Thyroid gland (tissue), 4 donors: ENCODE measurements at regions not wholly inside any gene's neighbourhood (a gene's known extent, or its start where the extent isn't known, plus 50 kb on each side); places are given as distances from the start of the nearest gene placed in this dataset.
"Not testable (repeated sequence)": the region's sequence is repeated elsewhere in the genome, so short reads cannot be mapped to it uniquely, and the experiment has no call there.

ENCODE experiments used
- DNase-seq, 2 donors: peaks; one replicate each; pipeline ENCODE4 v3.0.0-alpha.2; 2019
- H3K27ac ChIP-seq, 3 donors: fragments of 200-600 bp; sonication (generic); 1 replicate in 2 of 3; 2 replicates in 1 of 3; pipeline ENCODE4 v1.5.1; 2016 to 2019; ENCODE audit warnings: mild to moderate bottlenecking in 1 of 3, moderate library complexity in 1 of 3
- H3K27me3 ChIP-seq: fragments of 200-600 bp; sonication (generic); one replicate; pipeline ENCODE4 v1.5.1; 2019
- H3K36me3 ChIP-seq, 2 donors: fragments of 200-600 bp; sonication (generic); one replicate each; pipeline ENCODE4 v1.5.1; 2016 to 2019
- H3K4me1 ChIP-seq, 2 donors: fragments of 200-600 bp; sonication (generic); one replicate each; pipeline ENCODE4 v1.5.1; 2017 to 2019
- H3K4me3 ChIP-seq, 3 donors: fragments of 200-600 bp; sonication (generic); replicated peaks in 1 of 3; 1 replicate in 2 of 3; 2 replicates in 1 of 3; pipeline ENCODE4 v1.5.1; 2016; ENCODE audit warnings: mild to moderate bottlenecking in 1 of 3
- H3K9me3 ChIP-seq: fragments of 200-600 bp; sonication (generic); one replicate; pipeline ENCODE4 v1.5.1; 2017
- CTCF ChIP-seq, 6 experiments: fragments of 200-600 bp in 3 of 6; fragments of 450-650 bp in 3 of 6; sonication (generic) in 3 of 6; IDR thresholded peaks; one replicate each; pipeline ENCODE4 v1.5.1; 2016 to 2019; ENCODE audit warnings: antibody characterized with exemption in 6 of 6, mild to moderate bottlenecking in 2 of 6, inconsistent platforms in 1 of 6, moderate library complexity in 1 of 6
- POLR2A ChIP-seq, 2 donors: fragments of 450-650 bp; IDR thresholded peaks; one replicate each; pipeline ENCODE4 v1.6.1; 2017; ENCODE audit warnings: antibody characterized with exemption in 2 of 2, mild to moderate bottlenecking in 2 of 2, moderate library complexity in 1 of 2
- WGBS, 2 donors: methylation state at CpG; one replicate each; pipeline ENCODE4 v1.1.5; 2017; 5-methylcytosine and 5-hydroxymethylcytosine counted together
- intact Hi-C: fragments of 100-400 bp; cut with DNase I; formaldehyde crosslinking; loops from one replicate; pipeline ENCODE4 v1.15.1; 2023

GRCh38 chr3:82114589-82114988, 353.1 kb upstream of the GBE1 start:
- Histone ChIP-seq H3K36me3 (no peaks in the 10 kb centered on the region), H3K9me3 (no peaks in the 10 kb centered on the region), H3K4me3 (no peak overlapping the region), H3K4me1 (no peaks in the 10 kb centered on the region), H3K27ac (no peak overlapping the region), H3K27me3 (no peaks in the 10 kb centered on the region)
- intact Hi-C loops, result no loop called here
- no peak for TF ChIP-seq CTCF (IDR thresholded peaks at IDR 0.05)
- TF ChIP-seq POLR2A (IDR thresholded peaks at IDR 0.05), result no peak
- WGBS, 2 donors, result 69 to 76% methylated on average over 6 of the region's 6 CpGs
- DNase-seq, result no peak

GRCh38 chr3:82110721-82111120, 349.3 kb upstream of the GBE1 start:
- H3K27ac ChIP-seq, H3K9me3 ChIP-seq, DNase-seq, H3K27me3 ChIP-seq, H3K4me3 ChIP-seq, H3K36me3 ChIP-seq, intact Hi-C loops, H3K4me1 ChIP-seq: not testable (repeated sequence)
- 86 to 93% methylated on average over 14 of the region's 14 CpGs for WGBS, 2 donors

GRCh38 chr3:82103241-82103640, 341.8 kb upstream of the GBE1 start:
- TF ChIP-seq CTCF (IDR thresholded peaks at IDR 0.05), result no peak
- TF ChIP-seq POLR2A (IDR thresholded peaks at IDR 0.05), result no peak
- Histone ChIP-seq H3K27ac (no peak overlapping the region), H3K4me1 (no peaks in the 10 kb centered on the region), H3K36me3 (no peaks in the 10 kb centered on the region), H3K4me3 (no peak overlapping the region), H3K27me3 (no peaks in the 10 kb centered on the region), H3K9me3 (no peaks in the 10 kb centered on the region)
- DNase-seq, result no peak
- intact Hi-C loops, result no loop called here
- WGBS, 2 donors, result 85 to 93% methylated on average over 1 of the region's 1 CpG

- 46 to 47% methylated on average over 3 of the region's 3 CpGs for WGBS, 2 donors
- H3K27ac ChIP-seq, result no peak overlapping the region
- intact Hi-C loops, result no loop called here
- TF ChIP-seq CTCF (IDR thresholded peaks at IDR 0.05) (no peak), POLR2A (IDR thresholded peaks at IDR 0.05) (no peak)
- no peak overlapping the region for H3K4me3 ChIP-seq
- no peaks in the 10 kb centered on the region for H3K27me3 ChIP-seq
- H3K4me1 ChIP-seq, result no peaks in the 10 kb centered on the region
- DNase-seq, result no peak
- no peaks in the 10 kb centered on the region for H3K36me3 ChIP-seq
- H3K9me3 ChIP-seq, result no peaks in the 10 kb centered on the region
Observed at GRCh38 chr3:82100378-82100777, 338.9 kb upstream of the GBE1 start.

- no peak for TF ChIP-seq CTCF (IDR thresholded peaks at IDR 0.05)
- 88 to 90% methylated on average over 3 of the region's 3 CpGs for WGBS, 2 donors
- H3K27me3 ChIP-seq, result no peaks in the 10 kb centered on the region
- no peaks in the 10 kb centered on the region for H3K36me3 ChIP-seq
- no peaks in the 10 kb centered on the region for H3K4me1 ChIP-seq
- no peak overlapping the region for H3K4me3 ChIP-seq
- DNase-seq, result no peak
- no peaks in the 10 kb centered on the region for H3K9me3 ChIP-seq
- intact Hi-C loops, result no loop called here
- H3K27ac ChIP-seq, result no peak overlapping the region
Observed at GRCh38 chr3:82093641-82094040, 332.2 kb upstream of the GBE1 start.

GRCh38 chr3:82088749-82089148, 327.3 kb upstream of the GBE1 start:
- no peaks in the 10 kb centered on the region for H3K9me3 ChIP-seq
- no peak for DNase-seq
- H3K27ac ChIP-seq, result no peak overlapping the region
- H3K4me1 ChIP-seq, result no peaks in the 10 kb centered on the region
- no peaks in the 10 kb centered on the region for H3K27me3 ChIP-seq
- TF ChIP-seq CTCF (IDR thresholded peaks at IDR 0.05) (no peak), POLR2A (IDR thresholded peaks at IDR 0.05) (no peak)
- H3K4me3 ChIP-seq, result no peak overlapping the region
- intact Hi-C loops, result no loop called here
- 76 to 89% methylated on average over 3 of the region's 3 CpGs for WGBS, 2 donors
- no peaks in the 10 kb centered on the region for H3K36me3 ChIP-seq
